Esophagus squamous epithelium (tissue), 5 donors: ENCODE measurements at regions not wholly inside any gene's neighbourhood (a gene's known extent, or its start where the extent isn't known, plus 50 kb on each side); places are given as distances from the start of the nearest gene placed in this dataset.
A peak's percentile ranks its signal among the peaks of the same experiment; 100 is the strongest.

Experiments
- DNase-seq: peaks from one replicate; lab custom pipeline; 2025; lab: John Stamatoyannopoulos, UW
- H3K27ac ChIP-seq, 4 donors: fragments of 200-600 bp; sonication (generic); one replicate each; pipeline ENCODE4 v1.5.1; 2016 to 2019; ENCODE audit warnings: mild to moderate bottlenecking in 1 of 4
- H3K27me3 ChIP-seq, 4 donors: fragments of 200-600 bp; sonication (generic); 1 replicate in 3 of 4; 2 replicates in 1 of 4; pipeline versions ENCODE4 v1.5.1 to v1.6.0; 2017 to 2021; ENCODE audit warnings: antibody characterized with exemption in 1 of 4
- H3K36me3 ChIP-seq, 3 donors: fragments of 200-600 bp; sonication (generic); one replicate each; pipeline ENCODE4 v1.5.1; 2016 to 2019
- H3K4me1 ChIP-seq, 3 donors: fragments of 200-600 bp; sonication (generic); one replicate each; pipeline ENCODE4 v1.5.1; 2017 to 2019
- H3K4me3 ChIP-seq, 4 donors: fragments of 200-600 bp; sonication (generic); 1 replicate in 3 of 4; 2 replicates in 1 of 4; pipeline ENCODE4 v1.5.1; 2016 to 2019; ENCODE audit warnings: mild to moderate bottlenecking in 2 of 4, moderate library complexity in 1 of 4
- H3K9me3 ChIP-seq, 3 donors: fragments of 200-600 bp; sonication (generic); one replicate each; pipeline ENCODE4 v1.5.1; 2016 to 2019
- POLR2A ChIP-seq, 4 donors: fragments of 450-650 bp; IDR thresholded peaks; one replicate each; pipeline ENCODE4 v1.6.1; 2017; ENCODE audit warnings: antibody characterized with exemption in 4 of 4, mild to moderate bottlenecking in 4 of 4, moderate library complexity in 3 of 4
- WGBS, 2 donors: methylation state at CpG; one replicate each; pipeline ENCODE4 v1.1.5; 2018; 5-methylcytosine and 5-hydroxymethylcytosine counted together
- intact Hi-C: fragments of 100-400 bp; cut with DNase I; formaldehyde crosslinking; loops from one replicate; pipeline ENCODE4 v1.15.0; 2022
- TF ChIP-seq, protein P1 (sequence below), 6 experiments: fragments of 450-650 bp in 4 of 6; fragments of 200-600 bp in 2 of 6; sonication (generic) in 2 of 6; IDR thresholded peaks; one replicate each; pipeline ENCODE4 v1.5.1; 2016 to 2019; ENCODE audit warnings: antibody characterized with exemption in 6 of 6, mild to moderate bottlenecking in 4 of 6, moderate library complexity in 4 of 6
- donor health status: DM: yes; HTN: yes; CAD: no.

DNA sequence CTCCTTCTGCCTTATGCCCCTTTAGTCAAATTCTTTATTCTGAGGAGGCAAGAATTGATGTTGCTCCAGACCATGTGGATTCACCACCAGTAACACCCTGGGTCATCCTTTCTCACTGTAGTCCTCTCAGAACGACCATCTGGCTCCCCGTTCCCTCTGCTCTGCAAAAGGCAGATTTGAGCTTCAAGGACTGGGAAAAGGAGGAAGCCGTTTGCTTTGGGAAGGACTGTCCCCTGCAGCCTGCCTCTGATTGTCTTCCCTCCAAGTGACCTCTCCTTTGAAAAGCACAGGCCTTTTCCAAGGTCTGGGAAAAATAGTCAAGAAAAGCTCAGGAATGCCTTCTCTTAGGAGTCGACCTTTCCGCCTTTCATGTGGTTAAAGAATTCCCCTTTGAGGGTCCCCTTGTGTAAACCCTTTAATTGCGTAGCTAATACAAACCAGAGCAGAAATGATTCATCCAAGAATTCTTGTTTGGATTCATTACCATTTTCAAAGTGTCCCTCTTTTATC is 130.1 kb upstream of the COPS8 start:
- H3K9me3 ChIP-seq: no peaks in the 10 kb centered on the region
- no peak overlapping the region for H3K27ac ChIP-seq
- TF ChIP-seq, protein P1, sequence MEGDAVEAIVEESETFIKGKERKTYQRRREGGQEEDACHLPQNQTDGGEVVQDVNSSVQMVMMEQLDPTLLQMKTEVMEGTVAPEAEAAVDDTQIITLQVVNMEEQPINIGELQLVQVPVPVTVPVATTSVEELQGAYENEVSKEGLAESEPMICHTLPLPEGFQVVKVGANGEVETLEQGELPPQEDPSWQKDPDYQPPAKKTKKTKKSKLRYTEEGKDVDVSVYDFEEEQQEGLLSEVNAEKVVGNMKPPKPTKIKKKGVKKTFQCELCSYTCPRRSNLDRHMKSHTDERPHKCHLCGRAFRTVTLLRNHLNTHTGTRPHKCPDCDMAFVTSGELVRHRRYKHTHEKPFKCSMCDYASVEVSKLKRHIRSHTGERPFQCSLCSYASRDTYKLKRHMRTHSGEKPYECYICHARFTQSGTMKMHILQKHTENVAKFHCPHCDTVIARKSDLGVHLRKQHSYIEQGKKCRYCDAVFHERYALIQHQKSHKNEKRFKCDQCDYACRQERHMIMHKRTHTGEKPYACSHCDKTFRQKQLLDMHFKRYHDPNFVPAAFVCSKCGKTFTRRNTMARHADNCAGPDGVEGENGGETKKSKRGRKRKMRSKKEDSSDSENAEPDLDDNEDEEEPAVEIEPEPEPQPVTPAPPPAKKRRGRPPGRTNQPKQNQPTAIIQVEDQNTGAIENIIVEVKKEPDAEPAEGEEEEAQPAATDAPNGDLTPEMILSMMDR (IDR thresholded peaks at IDR 0.05): no peak
- no peak for TF ChIP-seq POLR2A (IDR thresholded peaks at IDR 0.05)
- intact Hi-C loops: no loop called here
- 58 to 71% methylated on average over 6 of the region's 6 CpGs for WGBS, 2 donors
- H3K4me3 ChIP-seq: no peak overlapping the region
- no peaks in the 10 kb centered on the region for H3K27me3 ChIP-seq
- no peaks in the 10 kb centered on the region for H3K4me1 ChIP-seq
- no peaks in the 10 kb centered on the region for H3K36me3 ChIP-seq
- no peak for DNase-seq

DNA sequence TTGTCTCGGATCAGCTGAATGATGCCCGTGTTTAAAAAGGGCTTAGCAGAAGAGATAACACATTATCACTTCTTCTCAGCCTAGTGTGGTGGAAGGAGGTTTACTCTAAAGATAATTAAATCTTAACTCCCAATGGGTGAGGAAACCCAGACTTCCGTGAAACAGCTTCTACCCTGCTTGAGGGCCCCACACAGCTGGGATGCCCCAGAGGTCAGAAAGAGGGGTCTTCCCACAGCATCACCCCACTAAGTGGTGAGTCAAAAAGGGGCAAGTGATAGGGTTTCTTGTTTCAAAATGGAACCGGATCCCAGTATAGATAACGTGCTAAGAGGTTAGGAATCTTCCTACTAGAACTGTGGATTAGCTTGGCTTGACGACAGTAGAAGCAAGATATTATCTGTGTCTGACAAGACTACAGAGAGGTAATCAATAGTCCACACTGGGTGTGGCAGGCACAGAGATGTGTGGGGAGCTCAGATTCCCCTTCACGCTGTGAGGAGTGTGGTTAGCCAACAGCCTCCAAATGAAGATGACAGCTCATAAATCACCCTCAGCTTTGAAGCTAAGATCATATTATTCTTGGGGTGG is 129.6 kb upstream of the COPS8 start:
- 63 to 65% methylated on average over 6 to 7 of the region's 7 CpGs for WGBS, 2 donors
- intact Hi-C loops: no loop called here
- H3K4me3 ChIP-seq: no peak overlapping the region
- no peak for TF ChIP-seq POLR2A (IDR thresholded peaks at IDR 0.05)
- TF ChIP-seq, protein P1 (IDR thresholded peaks at IDR 0.05): no peak
- no peaks in the 10 kb centered on the region for H3K27me3 ChIP-seq
- no peaks in the 10 kb centered on the region for H3K36me3 ChIP-seq
- no peaks in the 10 kb centered on the region for H3K9me3 ChIP-seq
- DNase-seq: no peak
- no peak overlapping the region for H3K27ac ChIP-seq
- H3K4me1 ChIP-seq: no peaks in the 10 kb centered on the region

DNA sequence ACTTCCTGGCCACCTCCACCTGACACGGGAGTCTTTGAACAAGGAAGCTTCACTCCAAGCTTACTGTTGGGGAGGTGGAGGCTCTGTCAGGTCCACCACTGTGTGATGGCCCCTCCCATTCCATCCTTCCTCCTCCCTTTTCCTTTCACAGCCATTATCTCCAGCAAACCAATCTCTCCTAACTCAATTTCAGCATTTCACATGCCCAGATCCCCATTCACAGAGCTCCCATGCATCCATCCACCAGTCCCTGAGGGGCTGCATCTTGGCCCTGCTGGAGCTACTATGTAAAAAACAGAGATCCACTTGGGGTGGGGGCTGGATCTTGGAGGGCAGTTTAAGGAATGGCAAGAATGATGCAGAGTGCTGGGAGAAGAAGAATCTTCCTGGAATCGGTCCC is 129.0 kb upstream of the COPS8 start:
- TF ChIP-seq, protein P1 (IDR thresholded peaks at IDR 0.05): no peak
- no peak for TF ChIP-seq POLR2A (IDR thresholded peaks at IDR 0.05)
- H3K36me3 ChIP-seq: no peaks in the 10 kb centered on the region
- H3K9me3 ChIP-seq: no peaks in the 10 kb centered on the region
- no peaks in the 10 kb centered on the region for H3K4me1 ChIP-seq
- no peak overlapping the region for H3K27ac ChIP-seq
- H3K4me3 ChIP-seq: no peak overlapping the region
- H3K27me3 ChIP-seq: no peaks in the 10 kb centered on the region
- no peak for DNase-seq
- 56 to 64% methylated on average over 2 of the region's 2 CpGs for WGBS, 2 donors
- intact Hi-C loops: no loop called here

DNA sequence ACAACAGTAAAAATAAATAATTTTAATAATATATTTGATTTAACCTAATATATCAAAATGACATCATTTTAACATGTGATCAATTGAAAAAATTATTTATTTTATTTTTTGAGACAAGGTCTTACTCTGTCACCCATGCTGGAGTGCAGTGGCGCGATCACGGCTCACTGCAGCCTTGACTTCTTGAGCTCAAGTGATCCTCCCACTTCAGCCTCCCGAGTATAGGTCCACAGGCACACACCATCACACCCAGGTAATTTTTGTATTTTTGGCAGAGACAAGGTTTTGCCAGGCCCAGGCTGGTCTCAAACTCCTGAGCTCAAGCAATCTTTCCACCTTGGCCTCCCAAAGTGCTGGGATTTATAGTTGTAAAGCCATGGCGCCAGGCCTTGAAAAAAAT is 126.7 kb upstream of the COPS8 start:
- Histone ChIP-seq H3K4me3 (no peak overlapping the region), H3K27me3 (no peaks in the 10 kb centered on the region), H3K9me3 (no peaks in the 10 kb centered on the region), H3K27ac (no peak overlapping the region), H3K4me1 (no peaks in the 10 kb centered on the region), H3K36me3 (no peaks in the 10 kb centered on the region)
- DNase-seq: no peak
- 92 to 96% methylated on average over 5 of the region's 5 CpGs for WGBS, 2 donors
- intact Hi-C loops: no loop called here
- TF ChIP-seq, protein P1 (IDR thresholded peaks at IDR 0.05): no peak
- TF ChIP-seq POLR2A (IDR thresholded peaks at IDR 0.05): no peak

DNA sequence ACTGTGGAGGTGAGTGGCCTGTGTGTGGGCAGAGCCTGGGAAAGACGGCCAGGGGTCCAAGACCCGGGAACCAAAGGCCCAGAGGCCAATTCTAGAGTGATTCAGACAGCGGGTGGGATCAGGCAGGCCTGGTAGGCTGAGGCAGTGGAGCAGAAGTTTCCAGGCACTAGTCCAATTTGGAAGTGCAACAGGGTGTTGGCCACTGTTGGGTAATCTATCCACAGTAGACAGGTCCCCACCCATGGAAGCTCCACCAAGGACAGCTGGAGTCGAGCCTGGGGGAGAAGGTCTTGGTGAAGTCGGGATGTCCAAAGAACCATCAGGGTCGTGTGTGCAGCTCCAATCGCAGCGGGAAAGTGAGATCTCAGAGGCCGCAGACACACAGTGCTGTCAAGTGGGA is 125.8 kb upstream of the COPS8 start:
- no peaks in the 10 kb centered on the region for H3K27me3 ChIP-seq
- no peak for DNase-seq
- H3K36me3 ChIP-seq: no peaks in the 10 kb centered on the region
- no peaks in the 10 kb centered on the region for H3K9me3 ChIP-seq
- 59 to 69% methylated on average over 4 to 8 of the region's 9 CpGs for WGBS, 2 donors
- H3K4me1 ChIP-seq: no peaks in the 10 kb centered on the region
- no peak for TF ChIP-seq POLR2A (IDR thresholded peaks at IDR 0.05)
- TF ChIP-seq, protein P1 (IDR thresholded peaks at IDR 0.05): no peak
- no peak overlapping the region for H3K4me3 ChIP-seq
- peak overlapping the region in 2 of 4 donors; percentile 27 to 41 for H3K27ac ChIP-seq
- intact Hi-C loops: no loop called here
